ENCODE measurements at regions not wholly inside any gene's neighbourhood (a gene's known extent, or its start where the extent isn't known, plus 50 kb on each side); places are given as distances from the start of the nearest gene placed in this dataset.

- Mint-ChIP-seq H3K27ac (no peak overlapping the region), H3K9me3 (peaks cover 15% of the 10 kb centered on the region; the same call in 1 of the 2 replicates), H3K36me3 (ENCODE audit: low read depth) (no peaks in the 10 kb centered on the region), H3K4me1 (ENCODE audit: low read depth) (no peaks in the 10 kb centered on the region), H3K27me3 (ENCODE audit: insufficient read depth) (no peaks in the 10 kb centered on the region; the same call in 1 of the 2 replicates), H3K4me3 (no peak overlapping the region)
- no peak for TF ChIP-seq CTCF (IDR thresholded peaks at IDR 0.05)
- DNase-seq, result no peak
Observed at GRCh38 chr13:63327584-63327983, 1911.9 kb upstream of the PCDH20 start.

GRCh38 chr13:63323441-63323840, 1907.8 kb upstream of the PCDH20 start:
- no peak for DNase-seq

GRCh38 chr13:63311587-63311986, 1895.9 kb upstream of the PCDH20 start:
- no peak for TF ChIP-seq CTCF (IDR thresholded peaks at IDR 0.05)
- DNase-seq, result no peak
- H3K36me3 Mint-ChIP-seq (ENCODE audit: low read depth), result no peaks in the 10 kb centered on the region; the same call in 1 of the 2 replicates

More at GRCh38 chr13:63323441-63323840, 1907.8 kb upstream of the PCDH20 start:
- Mint-ChIP-seq H3K4me1 (ENCODE audit: low read depth) (no peaks in the 10 kb centered on the region), H3K27ac (no peak overlapping the region), H3K9me3 (peaks cover 7% of the 10 kb centered on the region; the same call in 1 of the 2 replicates), H3K36me3 (ENCODE audit: low read depth) (no peaks in the 10 kb centered on the region), H3K4me3 (no peak overlapping the region), H3K27me3 (ENCODE audit: insufficient read depth) (no peaks in the 10 kb centered on the region; the same call in 1 of the 2 replicates)
- TF ChIP-seq CTCF (IDR thresholded peaks at IDR 0.05), result no peak

GRCh38 chr13:63308549-63309165, 1893.0 kb upstream of the PCDH20 start:
- H3K9me3 Mint-ChIP-seq, result peaks cover 49% of the 10 kb centered on the region
- H3K4me1 Mint-ChIP-seq (ENCODE audit: low read depth), result no peaks in the 10 kb centered on the region
- H3K36me3 Mint-ChIP-seq (ENCODE audit: low read depth), result no peaks in the 10 kb centered on the region; the same call in 1 of the 2 replicates
- no peak overlapping the region for H3K4me3 Mint-ChIP-seq
- DNase-seq, result no peak
- no peak for TF ChIP-seq CTCF (IDR thresholded peaks at IDR 0.05)
- H3K27ac Mint-ChIP-seq, result no peak overlapping the region
- peaks cover 2% of the 10 kb centered on the region; the same call in 1 of the 2 replicates for H3K27me3 Mint-ChIP-seq (ENCODE audit: insufficient read depth)

More at GRCh38 chr13:63311587-63311986, 1895.9 kb upstream of the PCDH20 start:
- H3K4me3 Mint-ChIP-seq, result no peak overlapping the region
- H3K27ac Mint-ChIP-seq, result no peak overlapping the region
- H3K4me1 Mint-ChIP-seq (ENCODE audit: low read depth), result no peaks in the 10 kb centered on the region
- peaks cover 30% of the 10 kb centered on the region for H3K9me3 Mint-ChIP-seq
- H3K27me3 Mint-ChIP-seq (ENCODE audit: insufficient read depth), result peaks cover 2% of the 10 kb centered on the region; the same call in 1 of the 2 replicates

- no peaks in the 10 kb centered on the region for H3K4me1 Mint-ChIP-seq (ENCODE audit: low read depth)
- DNase-seq, result no peak
- H3K9me3 Mint-ChIP-seq, result peaks cover 41% of the 10 kb centered on the region
- peaks cover 2% of the 10 kb centered on the region; the same call in 1 of the 2 replicates for H3K27me3 Mint-ChIP-seq (ENCODE audit: insufficient read depth)
- no peak for TF ChIP-seq CTCF (IDR thresholded peaks at IDR 0.05)
- no peak overlapping the region for H3K4me3 Mint-ChIP-seq
- H3K36me3 Mint-ChIP-seq (ENCODE audit: low read depth), result no peaks in the 10 kb centered on the region; the same call in 1 of the 2 replicates
- no peak overlapping the region for H3K27ac Mint-ChIP-seq
Observed at GRCh38 chr13:63307228-63307627, 1891.6 kb upstream of the PCDH20 start.
